Esophagus muscularis mucosa (tissue), 4 donors: ENCODE measurements at regions not wholly inside any gene's neighbourhood (a gene's known extent, or its start where the extent isn't known, plus 50 kb on each side); places are given as distances from the start of the nearest gene placed in this dataset.

Experiments
- DNase-seq: peaks from one replicate; pipeline ENCODE4 v3.0.0-alpha.2; 2017; ENCODE audit errors: extremely low spot score
- H3K27ac ChIP-seq, 4 donors: fragments of 200-600 bp; sonication (generic); replicated peaks in 1 of 4; 1 replicate in 3 of 4; 2 replicates in 1 of 4; pipeline ENCODE4 v1.5.1; 2016 to 2019; ENCODE audit warnings: mild to moderate bottlenecking in 1 of 4
- H3K27me3 ChIP-seq, 4 donors: fragments of 200-600 bp; sonication (generic); one replicate each; pipeline versions ENCODE4 v1.5.1 to v1.6.0; 2016 to 2019
- H3K36me3 ChIP-seq, 4 donors: fragments of 200-600 bp; sonication (generic); one replicate each; pipeline ENCODE4 v1.5.1; 2016 to 2019
- H3K4me1 ChIP-seq, 4 donors: fragments of 200-600 bp; sonication (generic); one replicate each; pipeline ENCODE4 v1.5.1; 2016 to 2019
- H3K4me3 ChIP-seq, 4 donors: fragments of 200-600 bp; sonication (generic); 1 replicate in 2 of 4; 2 replicates in 2 of 4; pipeline ENCODE4 v1.5.1; 2016 to 2019; ENCODE audit warnings: mild to moderate bottlenecking in 4 of 4, moderate library complexity in 1 of 4
- H3K9me3 ChIP-seq, 4 donors: fragments of 200-600 bp; sonication (generic); 1 replicate in 3 of 4; 2 replicates in 1 of 4; pipeline ENCODE4 v1.5.1; 2016 to 2019
- EP300 ChIP-seq: sonication (generic); formaldehyde crosslinking; IDR thresholded peaks from one replicate; pipeline ENCODE4 v1.6.1; 2017; ENCODE audit warnings: antibody characterized with exemption
- POLR2A ChIP-seq: fragments of 450-650 bp; IDR thresholded peaks from one replicate; pipeline ENCODE4 v1.6.1; 2017; ENCODE audit warnings: antibody characterized with exemption, moderate library complexity, mild to moderate bottlenecking, low read depth
- POLR2AphosphoS5 ChIP-seq, 2 donors: sonication (generic); formaldehyde crosslinking; IDR thresholded peaks; one replicate each; pipeline ENCODE4 v1.6.1; 2017; ENCODE audit warnings: antibody characterized with exemption in 2 of 2
- WGBS: methylation state at CpG from one replicate; pipeline ENCODE4 v1.1.5; 2018; 5-methylcytosine and 5-hydroxymethylcytosine counted together
- intact Hi-C: fragments of 100-400 bp; cut with DNase I; formaldehyde crosslinking; loops from one replicate; pipeline ENCODE4 v1.15.1; 2023
- TF ChIP-seq, protein P1 (sequence below), 3 experiments: fragments of 200-600 bp in 2 of 3; fragments of 450-650 bp in 1 of 3; sonication (generic) in 2 of 3; IDR thresholded peaks; one replicate each; pipeline ENCODE4 v1.5.1; 2017 to 2019; ENCODE audit warnings: antibody characterized with exemption in 3 of 3, mild to moderate bottlenecking in 2 of 3, moderate library complexity in 1 of 3

DNA sequence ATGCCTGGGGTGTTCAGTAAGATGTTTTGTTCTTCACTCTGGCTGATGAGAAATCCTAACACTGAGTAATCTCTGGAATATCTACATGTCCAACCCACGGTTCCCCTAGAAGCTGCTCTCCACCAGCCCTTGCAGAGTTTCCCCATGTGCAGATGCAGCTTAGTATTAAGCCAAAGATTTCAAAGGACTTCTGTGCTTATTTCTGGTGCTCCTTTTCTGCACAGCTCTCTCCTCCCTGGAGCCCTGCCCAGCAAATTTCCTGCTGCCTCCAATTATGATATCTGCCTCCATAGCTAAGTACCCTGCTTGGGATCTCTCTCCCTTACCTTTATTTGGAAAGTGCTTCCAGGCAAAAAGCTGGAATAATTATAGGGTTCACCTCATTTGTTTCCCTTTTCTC lies 949.3 kb downstream of the BCL11A start:
- Histone ChIP-seq H3K4me1 (no peaks in the 10 kb centered on the region), H3K9me3 (no peaks in the 10 kb centered on the region), H3K4me3 (no peak overlapping the region), H3K36me3 (no peaks in the 10 kb centered on the region), H3K27me3 (no peaks in the 10 kb centered on the region), H3K27ac (no peak overlapping the region)
- TF ChIP-seq POLR2A (no peak), EP300 (no peak), POLR2AphosphoS5 (IDR thresholded peaks at IDR 0.05) (no peak)
- TF ChIP-seq, protein P1, sequence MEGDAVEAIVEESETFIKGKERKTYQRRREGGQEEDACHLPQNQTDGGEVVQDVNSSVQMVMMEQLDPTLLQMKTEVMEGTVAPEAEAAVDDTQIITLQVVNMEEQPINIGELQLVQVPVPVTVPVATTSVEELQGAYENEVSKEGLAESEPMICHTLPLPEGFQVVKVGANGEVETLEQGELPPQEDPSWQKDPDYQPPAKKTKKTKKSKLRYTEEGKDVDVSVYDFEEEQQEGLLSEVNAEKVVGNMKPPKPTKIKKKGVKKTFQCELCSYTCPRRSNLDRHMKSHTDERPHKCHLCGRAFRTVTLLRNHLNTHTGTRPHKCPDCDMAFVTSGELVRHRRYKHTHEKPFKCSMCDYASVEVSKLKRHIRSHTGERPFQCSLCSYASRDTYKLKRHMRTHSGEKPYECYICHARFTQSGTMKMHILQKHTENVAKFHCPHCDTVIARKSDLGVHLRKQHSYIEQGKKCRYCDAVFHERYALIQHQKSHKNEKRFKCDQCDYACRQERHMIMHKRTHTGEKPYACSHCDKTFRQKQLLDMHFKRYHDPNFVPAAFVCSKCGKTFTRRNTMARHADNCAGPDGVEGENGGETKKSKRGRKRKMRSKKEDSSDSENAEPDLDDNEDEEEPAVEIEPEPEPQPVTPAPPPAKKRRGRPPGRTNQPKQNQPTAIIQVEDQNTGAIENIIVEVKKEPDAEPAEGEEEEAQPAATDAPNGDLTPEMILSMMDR (IDR thresholded peaks at IDR 0.05), result no peak
- 40% methylated on average over 1 of the region's 1 CpG for WGBS
- DNase-seq, result no peak
- intact Hi-C loops, result no loop called here

DNA sequence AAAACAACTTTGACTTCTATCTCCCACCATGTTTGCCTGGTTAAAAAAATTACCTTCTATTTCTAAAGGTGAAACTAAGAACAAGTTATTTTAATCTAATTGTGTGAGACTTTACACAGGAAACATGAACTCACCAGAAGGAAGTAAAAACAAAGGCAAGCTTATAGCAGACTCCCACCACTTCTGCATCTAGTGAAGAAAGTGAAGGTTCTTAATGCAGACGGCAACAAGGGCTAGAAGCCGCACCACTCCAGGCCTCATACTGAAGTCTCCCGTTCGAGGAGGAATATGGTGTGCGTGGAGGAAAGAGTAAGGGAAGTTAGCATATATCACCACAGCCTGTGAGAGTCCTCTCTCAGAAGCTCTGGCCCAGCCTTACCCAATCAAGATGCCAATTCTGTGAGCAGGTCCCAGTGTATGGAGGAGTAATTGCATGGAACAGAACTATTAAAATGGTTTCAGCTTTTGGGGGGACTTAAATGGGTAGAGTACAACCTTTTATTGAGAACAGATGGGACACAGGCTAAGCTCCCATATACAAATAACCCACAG lies 958.7 kb downstream of the BCL11A start:
- no peaks in the 10 kb centered on the region for H3K9me3 ChIP-seq
- H3K27ac ChIP-seq, result no peak overlapping the region
- H3K36me3 ChIP-seq, result no peaks in the 10 kb centered on the region
- intact Hi-C loops, result no loop called here
- no peaks in the 10 kb centered on the region for H3K4me1 ChIP-seq
- H3K4me3 ChIP-seq, result no peak overlapping the region
- DNase-seq, result no peak
- H3K27me3 ChIP-seq, result no peaks in the 10 kb centered on the region
- TF ChIP-seq, protein P1 (IDR thresholded peaks at IDR 0.05), result no peak
- TF ChIP-seq POLR2A, result no peak
- no peak for TF ChIP-seq POLR2AphosphoS5 (IDR thresholded peaks at IDR 0.05)
- TF ChIP-seq EP300, result no peak
- WGBS, result 84% methylated on average over 5 of the region's 5 CpGs

DNA sequence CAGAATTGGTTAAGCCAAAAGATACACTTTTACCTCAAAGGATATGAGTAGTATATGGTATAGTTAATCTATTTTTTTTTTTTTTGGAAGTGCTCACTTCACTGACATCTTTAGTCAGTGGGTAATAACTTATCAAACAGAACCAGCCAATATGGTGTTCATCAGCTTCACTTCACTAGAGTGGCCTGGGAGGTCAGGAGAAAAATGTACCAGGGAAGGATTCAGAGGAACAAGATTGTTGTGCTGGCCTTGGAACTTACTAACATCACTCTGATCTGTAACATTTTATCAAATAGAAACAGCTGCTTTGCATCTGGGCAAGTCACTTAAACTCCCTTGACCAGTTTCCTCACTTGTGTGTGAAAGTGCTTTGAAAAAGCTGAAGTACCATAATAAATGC lies 962.7 kb downstream of the BCL11A start:
- no peak overlapping the region for H3K27ac ChIP-seq
- no peak for DNase-seq
- no peaks in the 10 kb centered on the region for H3K9me3 ChIP-seq
- TF ChIP-seq EP300 (no peak), POLR2A (no peak), POLR2AphosphoS5 (IDR thresholded peaks at IDR 0.05) (no peak)
- TF ChIP-seq, protein P1 (IDR thresholded peaks at IDR 0.05), result no peak
- intact Hi-C loops, result no loop called here
- peaks cover 0 to 2% (median 0%) of the 10 kb centered on the region in 4 donors for H3K4me1 ChIP-seq
- H3K27me3 ChIP-seq, result no peaks in the 10 kb centered on the region
- no peak overlapping the region for H3K4me3 ChIP-seq
- H3K36me3 ChIP-seq, result no peaks in the 10 kb centered on the region

DNA sequence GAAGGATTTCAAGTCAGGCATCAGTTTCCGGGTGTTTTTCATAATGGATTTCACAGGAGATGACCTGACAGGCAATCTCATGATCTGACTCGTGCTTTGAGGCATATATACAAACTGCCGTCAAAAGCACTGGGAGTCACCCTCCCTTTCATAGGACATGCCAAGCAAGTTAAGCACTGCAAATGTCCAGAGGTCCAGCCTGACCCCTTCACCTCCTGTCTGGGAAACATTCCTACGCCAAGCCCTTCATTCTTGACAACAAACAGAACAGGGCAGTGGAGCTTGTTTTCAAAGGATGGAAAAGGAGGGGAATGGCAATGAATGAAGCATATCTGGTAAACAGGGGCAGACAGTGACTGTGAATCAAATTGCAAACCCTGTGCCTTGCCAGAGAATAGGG lies 963.6 kb downstream of the BCL11A start:
- H3K4me3 ChIP-seq, result no peak overlapping the region
- H3K4me1 ChIP-seq, result peaks cover 0 to 2% (median 0%) of the 10 kb centered on the region in 4 donors
- no peak for DNase-seq
- 47% methylated on average over 3 of the region's 4 CpGs for WGBS
- H3K27me3 ChIP-seq, result no peaks in the 10 kb centered on the region
- intact Hi-C loops, result no loop called here
- TF ChIP-seq POLR2A (no peak), POLR2AphosphoS5 (IDR thresholded peaks at IDR 0.05) (no peak), EP300 (no peak)
- TF ChIP-seq, protein P1 (IDR thresholded peaks at IDR 0.05), result no peak
- no peaks in the 10 kb centered on the region for H3K36me3 ChIP-seq
- H3K27ac ChIP-seq, result no peak overlapping the region
- H3K9me3 ChIP-seq, result no peaks in the 10 kb centered on the region

DNA sequence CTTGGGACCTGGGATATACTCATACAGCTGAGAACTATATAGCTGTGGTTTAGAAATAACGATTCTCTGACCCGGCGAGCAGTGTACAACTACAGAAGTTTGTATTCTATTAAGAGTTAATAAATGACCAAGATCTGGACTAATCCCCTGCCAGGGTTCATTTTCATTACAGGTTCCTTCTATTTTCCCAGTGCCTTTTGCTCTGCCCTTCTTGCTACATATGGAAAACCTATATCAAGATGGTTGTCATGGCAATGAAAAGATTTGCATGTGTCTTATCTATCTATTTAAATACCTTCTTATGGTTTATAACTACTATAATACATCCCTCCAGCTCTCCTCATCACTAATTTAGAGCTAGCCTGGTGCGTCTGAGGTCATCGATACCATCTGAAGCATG lies 965.2 kb downstream of the BCL11A start:
- TF ChIP-seq EP300, result no peak
- TF ChIP-seq, protein P1 (IDR thresholded peaks at IDR 0.05), result no peak
- no peak for TF ChIP-seq POLR2A
- WGBS, result 93% methylated on average over 5 of the region's 5 CpGs
- DNase-seq, result no peak
- Histone ChIP-seq H3K9me3 (no peaks in the 10 kb centered on the region), H3K27ac (no peak overlapping the region), H3K36me3 (no peaks in the 10 kb centered on the region), H3K4me3 (no peak overlapping the region), H3K4me1 (peaks cover 0 to 2% (median 0%) of the 10 kb centered on the region in 4 donors), H3K27me3 (no peaks in the 10 kb centered on the region)
- intact Hi-C loops, result no loop called here
